ENCODE measurements at regions not wholly inside any gene's neighbourhood (a gene's known extent, or its start where the extent isn't known, plus 50 kb on each side); places are given as distances from the start of the nearest gene placed in this dataset.

DNA sequence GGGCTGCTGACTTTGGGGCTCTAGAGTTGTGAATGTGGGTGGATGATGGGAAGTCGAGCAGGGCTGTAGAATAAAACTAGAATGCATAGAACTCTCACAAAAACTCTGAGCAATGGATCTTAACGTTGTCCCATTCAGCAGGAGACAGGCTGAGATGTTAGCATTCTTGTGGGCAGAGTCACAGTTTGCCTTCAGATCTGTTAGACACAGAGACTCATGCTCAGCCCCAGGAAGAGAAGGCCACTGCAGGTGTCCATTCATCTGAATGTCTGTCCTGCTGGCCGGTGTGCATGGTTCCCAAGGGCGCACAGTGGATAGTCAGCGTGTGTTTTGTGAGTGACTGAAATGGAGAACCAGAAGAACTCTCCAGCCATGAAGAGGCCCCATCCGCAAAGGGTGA is 111.3 kb downstream of the TSN start:
- H3K36me3 Mint-ChIP-seq (ENCODE audit: insufficient read depth, unreplicated experiment): no peaks in the 10 kb centered on the region
- H3K27ac Mint-ChIP-seq (ENCODE audit: unreplicated experiment): no peak overlapping the region
- ChIA-PET CTCF (no interaction called here), POLR2A (no interaction called here)
- H3K36me3 ChIP-seq (ENCODE audit: control insufficient read depth, insufficient read depth, low read length): no peaks in the 10 kb centered on the region
- H3K27me3 Mint-ChIP-seq (ENCODE audit: insufficient read depth, unreplicated experiment): peaks cover 7% of the 10 kb centered on the region
- H3K9me3 Mint-ChIP-seq (ENCODE audit: unreplicated experiment): peaks cover 10% of the 10 kb centered on the region
- H3K9me3 ChIP-seq: 0 out of 2 replicates have a peak, but pooled peaks cover 6% of the 10 kb centered on the region
- H3K4me1 Mint-ChIP-seq (ENCODE audit: low read depth, unreplicated experiment): no peaks in the 10 kb centered on the region
- TF ChIP-seq, protein P1, sequence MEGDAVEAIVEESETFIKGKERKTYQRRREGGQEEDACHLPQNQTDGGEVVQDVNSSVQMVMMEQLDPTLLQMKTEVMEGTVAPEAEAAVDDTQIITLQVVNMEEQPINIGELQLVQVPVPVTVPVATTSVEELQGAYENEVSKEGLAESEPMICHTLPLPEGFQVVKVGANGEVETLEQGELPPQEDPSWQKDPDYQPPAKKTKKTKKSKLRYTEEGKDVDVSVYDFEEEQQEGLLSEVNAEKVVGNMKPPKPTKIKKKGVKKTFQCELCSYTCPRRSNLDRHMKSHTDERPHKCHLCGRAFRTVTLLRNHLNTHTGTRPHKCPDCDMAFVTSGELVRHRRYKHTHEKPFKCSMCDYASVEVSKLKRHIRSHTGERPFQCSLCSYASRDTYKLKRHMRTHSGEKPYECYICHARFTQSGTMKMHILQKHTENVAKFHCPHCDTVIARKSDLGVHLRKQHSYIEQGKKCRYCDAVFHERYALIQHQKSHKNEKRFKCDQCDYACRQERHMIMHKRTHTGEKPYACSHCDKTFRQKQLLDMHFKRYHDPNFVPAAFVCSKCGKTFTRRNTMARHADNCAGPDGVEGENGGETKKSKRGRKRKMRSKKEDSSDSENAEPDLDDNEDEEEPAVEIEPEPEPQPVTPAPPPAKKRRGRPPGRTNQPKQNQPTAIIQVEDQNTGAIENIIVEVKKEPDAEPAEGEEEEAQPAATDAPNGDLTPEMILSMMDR (IDR thresholded peaks at IDR 0.05; ENCODE audit: insufficient read depth in 1 of 2, low read depth in 1 of 2, low read length in 1 of 2, severe bottlenecking in 1 of 2, unreplicated experiment in 1 of 2): no peak
- no peaks in the 10 kb centered on the region for H3K4me1 ChIP-seq
- intact Hi-C loops (cut with micrococcal nuclease; ENCODE audit: unreplicated experiment): no loop called here
- H3K27me3 ChIP-seq (replicated peaks; ENCODE audit: control insufficient read depth, insufficient read depth, low read length): peaks cover 2% of the 10 kb centered on the region
- no peak overlapping the region for H3K4me3 ChIP-seq (ENCODE audit: low read depth, low read length)
- DNase-seq: no peak
- BruUV-seq (replicated peaks): no TSS peak
- no peak overlapping the region for H3K4me3 Mint-ChIP-seq (ENCODE audit: unreplicated experiment)

DNA sequence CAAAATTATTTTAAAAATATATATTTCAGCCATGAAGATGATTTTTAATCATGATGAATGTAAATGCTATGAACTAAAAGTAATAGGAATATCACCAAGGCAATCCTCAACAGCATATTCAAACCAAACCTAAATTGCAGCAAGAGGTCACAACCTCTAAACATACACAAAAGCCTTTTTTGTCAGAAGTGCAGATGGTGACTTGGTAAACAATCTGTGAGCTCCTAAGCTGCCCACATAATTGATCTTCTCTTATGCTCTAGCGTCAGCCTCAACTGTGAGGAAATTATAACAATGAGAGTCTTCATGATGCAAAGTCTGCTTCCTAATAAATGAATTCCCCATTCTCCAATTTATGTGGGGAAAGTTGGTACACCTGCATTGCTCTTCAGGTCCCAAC is 113.2 kb downstream of the TSN start:
- no TSS peak for BruUV-seq (replicated peaks)
- H3K27me3 ChIP-seq (replicated peaks; ENCODE audit: control insufficient read depth, insufficient read depth, low read length): peaks cover 2% of the 10 kb centered on the region
- H3K4me1 ChIP-seq: no peaks in the 10 kb centered on the region
- intact Hi-C loops (cut with micrococcal nuclease; ENCODE audit: unreplicated experiment): no loop called here
- ChIA-PET CTCF (no interaction called here), POLR2A (no interaction called here)
- TF ChIP-seq, protein P1 (IDR thresholded peaks at IDR 0.05; ENCODE audit: insufficient read depth in 1 of 2, low read depth in 1 of 2, low read length in 1 of 2, severe bottlenecking in 1 of 2, unreplicated experiment in 1 of 2): no peak
- H3K27me3 Mint-ChIP-seq (ENCODE audit: insufficient read depth, unreplicated experiment): peaks cover 7% of the 10 kb centered on the region
- H3K36me3 Mint-ChIP-seq (ENCODE audit: insufficient read depth, unreplicated experiment): no peaks in the 10 kb centered on the region
- no peak overlapping the region for H3K27ac Mint-ChIP-seq (ENCODE audit: unreplicated experiment)
- H3K36me3 ChIP-seq (ENCODE audit: control insufficient read depth, insufficient read depth, low read length): no peaks in the 10 kb centered on the region
- DNase-seq: no peak
- no peaks in the 10 kb centered on the region for H3K9me3 ChIP-seq
- peaks cover 6% of the 10 kb centered on the region for H3K9me3 Mint-ChIP-seq (ENCODE audit: unreplicated experiment)
- H3K4me3 Mint-ChIP-seq (ENCODE audit: unreplicated experiment): no peak overlapping the region
- no peaks in the 10 kb centered on the region for H3K4me1 Mint-ChIP-seq (ENCODE audit: low read depth, unreplicated experiment)
- no peak overlapping the region for H3K4me3 ChIP-seq (ENCODE audit: low read depth, low read length)

DNA sequence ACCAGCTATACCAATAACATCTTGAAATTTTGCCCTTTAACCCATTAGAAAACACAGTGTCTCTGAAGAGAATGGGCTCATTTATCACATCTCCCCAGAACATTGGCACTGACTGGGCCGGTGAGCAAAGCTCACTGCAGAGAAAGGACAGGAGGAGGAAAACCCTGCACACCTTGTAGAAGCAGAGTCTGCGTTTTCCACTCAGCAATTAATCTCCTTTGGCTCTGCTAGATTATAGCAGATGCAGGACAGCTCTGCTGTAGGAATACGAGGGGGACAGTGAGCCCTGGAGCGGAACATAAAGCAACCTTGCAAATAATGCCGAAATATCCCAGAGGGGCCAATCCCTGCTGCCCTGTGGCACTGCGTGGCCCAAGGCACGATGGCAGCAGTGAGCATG is 113.9 kb downstream of the TSN start:
- Histone ChIP-seq H3K9me3 (no peaks in the 10 kb centered on the region), H3K4me1 (no peaks in the 10 kb centered on the region), H3K36me3 (ENCODE audit: control insufficient read depth, insufficient read depth, low read length) (no peaks in the 10 kb centered on the region), H3K27me3 (replicated peaks; ENCODE audit: control insufficient read depth, insufficient read depth, low read length) (peaks cover 2% of the 10 kb centered on the region), H3K4me3 (ENCODE audit: low read depth, low read length) (no peak overlapping the region)
- CTCF ChIA-PET: no interaction called here
- Mint-ChIP-seq H3K27me3 (ENCODE audit: insufficient read depth, unreplicated experiment) (peaks cover 8% of the 10 kb centered on the region), H3K9me3 (ENCODE audit: unreplicated experiment) (no peaks in the 10 kb centered on the region), H3K27ac (ENCODE audit: unreplicated experiment) (no peak overlapping the region), H3K4me1 (ENCODE audit: low read depth, unreplicated experiment) (no peaks in the 10 kb centered on the region), H3K36me3 (ENCODE audit: insufficient read depth, unreplicated experiment) (no peaks in the 10 kb centered on the region), H3K4me3 (ENCODE audit: unreplicated experiment) (no peak overlapping the region)
- BruUV-seq (replicated peaks): no TSS peak
- TF ChIP-seq, protein P1 (IDR thresholded peaks at IDR 0.05; ENCODE audit: insufficient read depth in 1 of 2, low read depth in 1 of 2, low read length in 1 of 2, severe bottlenecking in 1 of 2, unreplicated experiment in 1 of 2): no peak
- intact Hi-C loops (cut with micrococcal nuclease; ENCODE audit: unreplicated experiment): no loop called here
- no peak for DNase-seq
- POLR2A ChIA-PET: no interaction called here
